Prostate gland (tissue), 2 donors: ENCODE measurements at regions not wholly inside any gene's neighbourhood (a gene's known extent, or its start where the extent isn't known, plus 50 kb on each side); places are given as distances from the start of the nearest gene placed in this dataset.

ENCODE experiments used
- POLR2A ChIP-seq: fragments of 450-650 bp; IDR thresholded peaks from one replicate; pipeline ENCODE4 v1.6.1; 2016; ENCODE audit warnings: antibody characterized with exemption, mild to moderate bottlenecking
- POLR2AphosphoS5 ChIP-seq: sonication (generic); formaldehyde crosslinking; IDR thresholded peaks from one replicate; pipeline ENCODE4 v1.6.1; 2017; ENCODE audit warnings: antibody characterized with exemption
- TF ChIP-seq, protein P1 (sequence below), 4 experiments: fragments of 200-600 bp in 2 of 4; fragments of 450-650 bp in 2 of 4; sonication (generic) in 2 of 4; IDR thresholded peaks; 1 replicate in 3 of 4; 2 replicates in 1 of 4; pipeline ENCODE4 v1.5.1; 2016 to 2019; ENCODE audit warnings: antibody characterized with exemption in 4 of 4, mild to moderate bottlenecking in 2 of 4, moderate library complexity in 2 of 4

DNA sequence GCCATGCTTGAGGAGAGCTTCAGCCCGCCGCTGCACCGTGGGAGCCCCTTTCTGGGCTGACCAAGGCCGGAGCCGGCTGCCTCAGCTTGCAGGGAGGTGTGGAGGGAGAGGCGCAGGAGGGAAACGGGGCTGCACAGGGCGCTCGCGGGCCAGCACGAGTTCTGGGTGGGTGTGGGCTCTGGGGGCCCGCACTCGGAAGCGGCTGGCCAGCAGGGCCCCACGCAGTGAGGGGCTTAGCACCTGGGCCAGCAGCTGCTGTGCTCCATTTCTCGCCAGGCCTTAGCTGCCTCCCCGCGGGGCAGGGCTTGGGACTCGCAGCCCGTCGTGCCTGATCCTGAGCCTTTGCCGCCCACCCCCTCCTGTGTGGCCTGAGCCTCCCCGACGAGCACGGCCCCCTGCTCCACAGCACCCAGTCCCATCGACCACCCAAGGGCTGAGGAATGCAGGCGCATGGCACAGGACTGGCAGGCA, 1554.0 kb downstream of the KCNT2 start:
- TF ChIP-seq, protein P1, sequence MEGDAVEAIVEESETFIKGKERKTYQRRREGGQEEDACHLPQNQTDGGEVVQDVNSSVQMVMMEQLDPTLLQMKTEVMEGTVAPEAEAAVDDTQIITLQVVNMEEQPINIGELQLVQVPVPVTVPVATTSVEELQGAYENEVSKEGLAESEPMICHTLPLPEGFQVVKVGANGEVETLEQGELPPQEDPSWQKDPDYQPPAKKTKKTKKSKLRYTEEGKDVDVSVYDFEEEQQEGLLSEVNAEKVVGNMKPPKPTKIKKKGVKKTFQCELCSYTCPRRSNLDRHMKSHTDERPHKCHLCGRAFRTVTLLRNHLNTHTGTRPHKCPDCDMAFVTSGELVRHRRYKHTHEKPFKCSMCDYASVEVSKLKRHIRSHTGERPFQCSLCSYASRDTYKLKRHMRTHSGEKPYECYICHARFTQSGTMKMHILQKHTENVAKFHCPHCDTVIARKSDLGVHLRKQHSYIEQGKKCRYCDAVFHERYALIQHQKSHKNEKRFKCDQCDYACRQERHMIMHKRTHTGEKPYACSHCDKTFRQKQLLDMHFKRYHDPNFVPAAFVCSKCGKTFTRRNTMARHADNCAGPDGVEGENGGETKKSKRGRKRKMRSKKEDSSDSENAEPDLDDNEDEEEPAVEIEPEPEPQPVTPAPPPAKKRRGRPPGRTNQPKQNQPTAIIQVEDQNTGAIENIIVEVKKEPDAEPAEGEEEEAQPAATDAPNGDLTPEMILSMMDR (IDR thresholded peaks at IDR 0.05) = no peak
- TF ChIP-seq POLR2A (no peak), POLR2AphosphoS5 (no peak)
